GM23338 (cell line): ENCODE measurements at regions not wholly inside any gene's neighbourhood (a gene's known extent, or its start where the extent isn't known, plus 50 kb on each side); places are given as distances from the start of the nearest gene placed in this dataset.
A peak's percentile ranks its signal among the peaks of the same experiment; 100 is the strongest.

Experiments
- ATAC-seq: fragments of 200-7000 bp; cut with Tn5 transposase; 3 replicates; pipeline ENCODE4 v1.9.1; 2020
- DNase-seq: peaks from one replicate; pipeline ENCODE4 v3.0.0-alpha.2; 2015; ENCODE audit warnings: low spot score
- H2AFZ ChIP-seq: fragments of 200-600 bp; sonication (generic); 2 replicates; pipeline ENCODE4 v1.8.0; 2016; ENCODE audit warnings: antibody characterized with exemption, mild to moderate bottlenecking, moderate library complexity
- H3F3A ChIP-seq: fragments of 200-600 bp; sonication (generic); replicated peaks from 2 replicates; pipeline ENCODE4 v1.8.0; 2017; ENCODE audit warnings: antibody characterized with exemption, mixed run types, low read depth
- H3K27ac ChIP-seq: fragments of 200-600 bp; sonication (generic); 2 replicates; pipeline ENCODE4 v1.6.1; 2016; ENCODE audit warnings: low read depth
- H3K27me3 ChIP-seq: fragments of 200-600 bp; sonication (generic); 2 replicates; pipeline ENCODE4 v1.8.0; 2016; ENCODE audit warnings: mild to moderate bottlenecking, mixed run types, moderate library complexity; ENCODE audit not compliant: insufficient read depth
- H3K36me3 ChIP-seq: fragments of 200-600 bp; sonication (generic); 2 replicates; pipeline ENCODE4 v1.8.0; 2016; ENCODE audit warnings: mild to moderate bottlenecking; ENCODE audit not compliant: insufficient read depth
- H3K4me1 ChIP-seq: fragments of 200-600 bp; sonication (generic); 2 replicates; pipeline ENCODE4 v1.8.0; 2016; ENCODE audit warnings: mild to moderate bottlenecking, moderate library complexity; ENCODE audit not compliant: insufficient read depth
- H3K4me2 ChIP-seq: fragments of 200-600 bp; sonication (generic); 2 replicates; pipeline ENCODE4 v1.7.1; 2017; ENCODE audit warnings: mixed run types
- H3K4me3 ChIP-seq: fragments of 200-600 bp; sonication (generic); 2 replicates; pipeline ENCODE4 v1.6.1; 2016; ENCODE audit warnings: mixed run types
- H3K79me2 ChIP-seq: fragments of 200-600 bp; sonication (generic); replicated peaks from 2 replicates; pipeline ENCODE4 v1.8.0; 2017; ENCODE audit warnings: mild to moderate bottlenecking; ENCODE audit not compliant: insufficient read depth
- H3K9me2 ChIP-seq: fragments of 200-600 bp; sonication (generic); 2 replicates; pipeline ENCODE4 v1.8.0; 2017; ENCODE audit not compliant: insufficient read depth
- H4K20me1 ChIP-seq: fragments of 200-600 bp; sonication (generic); replicated peaks from 2 replicates; pipeline ENCODE4 v1.8.0; 2017; ENCODE audit warnings: mild to moderate bottlenecking; ENCODE audit not compliant: insufficient read depth
- H3K27ac Mint-ChIP-seq: 2 replicates; pipeline ENCODE4 v1.8.0; 2020; ENCODE audit warnings: inconsistent platforms, mild to moderate bottlenecking, moderate library complexity, mixed read lengths
- H3K27me3 Mint-ChIP-seq: 3 replicates; pipeline ENCODE4 v1.8.0; 2022; ENCODE audit warnings: low read depth, mild to moderate bottlenecking, moderate library complexity, mixed read lengths, inconsistent platforms; ENCODE audit not compliant: insufficient read depth, poor library complexity
- H3K36me3 Mint-ChIP-seq: 3 replicates; pipeline ENCODE4 v1.8.0; 2021; ENCODE audit warnings: low read depth, mild to moderate bottlenecking, inconsistent platforms, moderate library complexity, mixed read lengths
- H3K4me1 Mint-ChIP-seq: 3 replicates; pipeline ENCODE4 v1.8.0; 2020; ENCODE audit warnings: mild to moderate bottlenecking, inconsistent platforms, mixed read lengths
- H3K4me3 Mint-ChIP-seq: 3 replicates; pipeline ENCODE4 v1.8.0; 2021; ENCODE audit warnings: moderate library complexity, mild to moderate bottlenecking, inconsistent platforms, mixed read lengths
- H3K9me3 Mint-ChIP-seq: 3 replicates; pipeline ENCODE4 v1.8.0; 2020; ENCODE audit warnings: moderate library complexity, mild to moderate bottlenecking, inconsistent platforms, mixed read lengths
- CTCF ChIP-seq, 2 experiments: fragments of 200-600 bp in 1 of 2; sonication (generic) in 1 of 2; conservative IDR thresholded peaks; 2 replicates each; pipeline versions ENCODE4 v1.5.1 to v1.6.1; 2016 to 2017; ENCODE audit warnings: antibody characterized with exemption in 2 of 2, low read depth in 2 of 2, mild to moderate bottlenecking in 2 of 2, moderate library complexity in 1 of 2
- EZH2phosphoT487 ChIP-seq: fragments of 200-600 bp; sonication (generic); IDR thresholded peaks from one replicate; pipeline ENCODE4 v1.8.1; 2018; ENCODE audit warnings: antibody characterized with exemption; ENCODE audit not compliant: unreplicated experiment
- JUNB ChIP-seq: IDR thresholded peaks from one replicate; pipeline ENCODE4 v1.6.1; 2016; ENCODE audit warnings: antibody characterized with exemption; ENCODE audit not compliant: unreplicated experiment
- REST ChIP-seq: IDR thresholded peaks from one replicate; pipeline ENCODE4 v1.6.1; 2018; ENCODE audit warnings: antibody characterized with exemption; ENCODE audit not compliant: unreplicated experiment
- STAT1 ChIP-seq: IDR thresholded peaks from one replicate; pipeline ENCODE4 v1.6.1; 2016; ENCODE audit warnings: antibody characterized with exemption; ENCODE audit not compliant: unreplicated experiment
- ZNF114 ChIP-seq: fragments of 250-450 bp; sonication (Bioruptor Pico); IDR thresholded peaks from 2 replicates; pipeline ENCODE4 v1.5.0; 2020; ENCODE audit warnings: mild to moderate bottlenecking, moderate library complexity
- TF ChIP-seq, protein P1 (sequence below): fragments of 250-450 bp; sonication (Bioruptor Pico); IDR thresholded peaks from 2 replicates; pipeline ENCODE4 v1.5.0; 2020; ENCODE audit warnings: mild to moderate bottlenecking, moderate library complexity

- Histone ChIP-seq H3K4me3 (no peak overlapping the region), H3F3A (no peaks in the 10 kb centered on the region), H3K36me3 (no peaks in the 10 kb centered on the region), H3K4me2 (no peak overlapping the region), H4K20me1 (no peaks in the 10 kb centered on the region), H2AFZ (0 out of 2 replicates have a peak overlapping the region, but pooled peaks have one; percentile 18), H3K79me2 (no peaks in the 10 kb centered on the region), H3K9me2 (no peaks in the 10 kb centered on the region), H3K27ac (no peak overlapping the region), H3K4me1 (no peaks in the 10 kb centered on the region), H3K27me3 (no peaks in the 10 kb centered on the region)
- Mint-ChIP-seq H3K9me3 (no peaks in the 10 kb centered on the region; the same call in 1 of the 3 replicates), H3K36me3 (peaks cover 5% of the 10 kb centered on the region; the same call in 1 of the 3 replicates), H3K27me3 (peaks cover 5% of the 10 kb centered on the region), H3K4me1 (no peaks in the 10 kb centered on the region), H3K4me3 (no peak overlapping the region), H3K27ac (no peak overlapping the region)
- ATAC-seq (no peak), DNase-seq (no peak)
- TF ChIP-seq, protein P1, sequence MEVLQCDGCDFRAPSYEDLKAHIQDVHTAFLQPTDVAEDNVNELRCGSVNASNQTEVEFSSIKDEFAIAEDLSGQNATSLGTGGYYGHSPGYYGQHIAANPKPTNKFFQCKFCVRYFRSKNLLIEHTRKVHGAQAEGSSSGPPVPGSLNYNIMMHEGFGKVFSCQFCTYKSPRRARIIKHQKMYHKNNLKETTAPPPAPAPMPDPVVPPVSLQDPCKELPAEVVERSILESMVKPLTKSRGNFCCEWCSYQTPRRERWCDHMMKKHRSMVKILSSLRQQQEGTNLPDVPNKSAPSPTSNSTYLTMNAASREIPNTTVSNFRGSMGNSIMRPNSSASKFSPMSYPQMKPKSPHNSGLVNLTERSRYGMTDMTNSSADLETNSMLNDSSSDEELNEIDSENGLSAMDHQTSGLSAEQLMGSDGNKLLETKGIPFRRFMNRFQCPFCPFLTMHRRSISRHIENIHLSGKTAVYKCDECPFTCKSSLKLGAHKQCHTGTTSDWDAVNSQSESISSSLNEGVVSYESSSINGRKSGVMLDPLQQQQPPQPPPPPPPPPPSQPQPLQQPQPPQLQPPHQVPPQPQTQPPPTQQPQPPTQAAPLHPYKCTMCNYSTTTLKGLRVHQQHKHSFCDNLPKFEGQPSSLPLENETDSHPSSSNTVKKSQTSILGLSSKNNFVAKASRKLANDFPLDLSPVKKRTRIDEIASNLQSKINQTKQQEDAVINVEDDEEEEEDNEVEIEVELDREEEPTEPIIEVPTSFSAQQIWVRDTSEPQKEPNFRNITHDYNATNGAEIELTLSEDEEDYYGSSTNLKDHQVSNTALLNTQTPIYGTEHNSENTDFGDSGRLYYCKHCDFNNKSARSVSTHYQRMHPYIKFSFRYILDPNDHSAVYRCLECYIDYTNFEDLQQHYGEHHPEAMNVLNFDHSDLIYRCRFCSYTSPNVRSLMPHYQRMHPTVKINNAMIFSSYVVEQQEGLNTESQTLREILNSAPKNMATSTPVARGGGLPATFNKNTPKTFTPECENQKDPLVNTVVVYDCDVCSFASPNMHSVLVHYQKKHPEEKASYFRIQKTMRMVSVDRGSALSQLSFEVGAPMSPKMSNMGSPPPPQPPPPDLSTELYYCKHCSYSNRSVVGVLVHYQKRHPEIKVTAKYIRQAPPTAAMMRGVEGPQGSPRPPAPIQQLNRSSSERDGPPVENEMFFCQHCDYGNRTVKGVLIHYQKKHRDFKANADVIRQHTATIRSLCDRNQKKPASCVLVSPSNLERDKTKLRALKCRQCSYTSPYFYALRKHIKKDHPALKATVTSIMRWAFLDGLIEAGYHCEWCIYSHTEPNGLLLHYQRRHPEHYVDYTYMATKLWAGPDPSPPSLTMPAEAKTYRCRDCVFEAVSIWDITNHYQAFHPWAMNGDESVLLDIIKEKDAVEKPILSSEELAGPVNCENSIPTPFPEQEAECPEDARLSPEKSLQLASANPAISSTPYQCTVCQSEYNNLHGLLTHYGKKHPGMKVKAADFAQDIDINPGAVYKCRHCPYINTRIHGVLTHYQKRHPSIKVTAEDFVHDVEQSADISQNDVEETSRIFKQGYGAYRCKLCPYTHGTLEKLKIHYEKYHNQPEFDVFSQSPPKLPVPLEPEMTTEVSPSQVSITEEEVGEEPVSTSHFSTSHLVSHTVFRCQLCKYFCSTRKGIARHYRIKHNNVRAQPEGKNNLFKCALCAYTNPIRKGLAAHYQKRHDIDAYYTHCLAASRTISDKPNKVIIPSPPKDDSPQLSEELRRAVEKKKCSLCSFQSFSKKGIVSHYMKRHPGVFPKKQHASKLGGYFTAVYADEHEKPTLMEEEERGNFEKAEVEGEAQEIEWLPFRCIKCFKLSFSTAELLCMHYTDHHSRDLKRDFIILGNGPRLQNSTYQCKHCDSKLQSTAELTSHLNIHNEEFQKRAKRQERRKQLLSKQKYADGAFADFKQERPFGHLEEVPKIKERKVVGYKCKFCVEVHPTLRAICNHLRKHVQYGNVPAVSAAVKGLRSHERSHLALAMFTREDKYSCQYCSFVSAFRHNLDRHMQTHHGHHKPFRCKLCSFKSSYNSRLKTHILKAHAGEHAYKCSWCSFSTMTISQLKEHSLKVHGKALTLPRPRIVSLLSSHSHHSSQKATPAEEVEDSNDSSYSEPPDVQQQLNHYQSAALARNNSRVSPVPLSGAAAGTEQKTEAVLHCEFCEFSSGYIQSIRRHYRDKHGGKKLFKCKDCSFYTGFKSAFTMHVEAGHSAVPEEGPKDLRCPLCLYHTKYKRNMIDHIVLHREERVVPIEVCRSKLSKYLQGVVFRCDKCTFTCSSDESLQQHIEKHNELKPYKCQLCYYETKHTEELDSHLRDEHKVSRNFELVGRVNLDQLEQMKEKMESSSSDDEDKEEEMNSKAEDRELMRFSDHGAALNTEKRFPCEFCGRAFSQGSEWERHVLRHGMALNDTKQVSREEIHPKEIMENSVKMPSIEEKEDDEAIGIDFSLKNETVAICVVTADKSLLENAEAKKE (CRISPR knock-in tag) = no peak
- TF ChIP-seq STAT1 (no peak), JUNB (no peak), EZH2phosphoT487 (no peak), REST (no peak), CTCF (conservative IDR thresholded peaks at IDR 0.05; ENCODE audit: low read depth in 2 of 2) (no peak), ZNF114 (CRISPR knock-in tag) (no peak)
These were observed 279.4 kb downstream of the CDH10 start for GRCh38 chr5:24365406-24365805.
